ENCODE measurements at regions not wholly inside any gene's neighbourhood (a gene's known extent, or its start where the extent isn't known, plus 50 kb on each side); places are given as distances from the start of the nearest gene placed in this dataset.

GRCh38 chrX:3231766-3232165, 114.7 kb downstream of the MXRA5 start:
- no peak for TF ChIP-seq CTCF (IDR thresholded peaks at IDR 0.05; ENCODE audit: low read depth, low read length, missing control alignments)
- H3K4me3 ChIP-seq (replicated peaks; ENCODE audit: low read depth, low read length), result no peak overlapping the region
- DNase-seq (ENCODE audit: extremely low read depth, low read depth), result no peak

GRCh38 chrX:3230496-3230895, 116.0 kb downstream of the MXRA5 start:
- no peak for DNase-seq (ENCODE audit: extremely low read depth, low read depth)
- no peak for TF ChIP-seq CTCF (IDR thresholded peaks at IDR 0.05; ENCODE audit: low read depth, low read length, missing control alignments)
- no peak overlapping the region for H3K4me3 ChIP-seq (replicated peaks; ENCODE audit: low read depth, low read length)

GRCh38 chrX:3227526-3227925, 118.9 kb downstream of the MXRA5 start:
- H3K4me3 ChIP-seq (replicated peaks; ENCODE audit: low read depth, low read length), result no peak overlapping the region
- no peak for TF ChIP-seq CTCF (IDR thresholded peaks at IDR 0.05; ENCODE audit: low read depth, low read length, missing control alignments)
- DNase-seq (ENCODE audit: extremely low read depth, low read depth), result no peak

GRCh38 chrX:3226087-3226486, 120.4 kb downstream of the MXRA5 start:
- no peak overlapping the region for H3K4me3 ChIP-seq (replicated peaks; ENCODE audit: low read depth, low read length)
- no peak for TF ChIP-seq CTCF (IDR thresholded peaks at IDR 0.05; ENCODE audit: low read depth, low read length, missing control alignments)
- no peak for DNase-seq (ENCODE audit: extremely low read depth, low read depth)

- H3K4me3 ChIP-seq (replicated peaks; ENCODE audit: low read depth, low read length), result no peak overlapping the region
- TF ChIP-seq CTCF (IDR thresholded peaks at IDR 0.05; ENCODE audit: low read depth, low read length, missing control alignments), result no peak
- no peak for DNase-seq (ENCODE audit: extremely low read depth, low read depth)
These were observed 124.8 kb downstream of the MXRA5 start for GRCh38 chrX:3221643-3222042.

GRCh38 chrX:3219667-3220066, 126.8 kb downstream of the MXRA5 start:
- TF ChIP-seq CTCF (IDR thresholded peaks at IDR 0.05; ENCODE audit: low read depth, low read length, missing control alignments), result no peak
- DNase-seq (ENCODE audit: extremely low read depth, low read depth), result no peak
- H3K4me3 ChIP-seq (replicated peaks; ENCODE audit: low read depth, low read length), result no peak overlapping the region

GRCh38 chrX:3219231-3219630, 127.2 kb downstream of the MXRA5 start:
- no peak for DNase-seq (ENCODE audit: extremely low read depth, low read depth)
- no peak for TF ChIP-seq CTCF (IDR thresholded peaks at IDR 0.05; ENCODE audit: low read depth, low read length, missing control alignments)
- H3K4me3 ChIP-seq (replicated peaks; ENCODE audit: low read depth, low read length), result no peak overlapping the region
